Loucy (cell line): ENCODE measurements at regions not wholly inside any gene's neighbourhood (a gene's known extent, or its start where the extent isn't known, plus 50 kb on each side); places are given as distances from the start of the nearest gene placed in this dataset.

Source experiments
- H2AFZ ChIP-seq: fragments of 200-600 bp; sonication (generic); 2 replicates; pipeline ENCODE4 v1.6.0; 2016; ENCODE audit warnings: antibody characterized with exemption, mild to moderate bottlenecking, low read length, moderate library complexity
- H3F3A ChIP-seq: fragments of 200-600 bp; 2 replicates; pipeline ENCODE4 v1.6.0; 2016; ENCODE audit warnings: antibody characterized with exemption, low read depth, mild to moderate bottlenecking
- H3K27me3 ChIP-seq: fragments of 200-600 bp; sonication (generic); 2 replicates; pipeline ENCODE4 v1.6.1; 2014; ENCODE audit warnings: low read length, mild to moderate bottlenecking; ENCODE audit not compliant: insufficient read depth, poor library complexity, severe bottlenecking
- H3K36me3 ChIP-seq: fragments of 200-600 bp; sonication (generic); 2 replicates; pipeline ENCODE4 v1.6.1; 2016; ENCODE audit warnings: low read length; ENCODE audit not compliant: insufficient read depth
- H3K4me1 ChIP-seq: fragments of 200-600 bp; sonication (generic); 2 replicates; pipeline ENCODE4 v1.5.1; 2014; ENCODE audit warnings: low read length, mild to moderate bottlenecking; ENCODE audit not compliant: insufficient read depth, poor library complexity, severe bottlenecking
- H3K4me2 ChIP-seq: fragments of 200-600 bp; sonication (generic); 2 replicates; pipeline ENCODE4 v1.6.0; 2014; ENCODE audit warnings: antibody characterized with exemption, low read length, low read depth, mild to moderate bottlenecking; ENCODE audit not compliant: poor library complexity, severe bottlenecking
- H3K4me3 ChIP-seq: fragments of 200-600 bp; sonication (generic); 2 replicates; pipeline ENCODE4 v1.5.1; 2014; ENCODE audit warnings: low read length, mild to moderate bottlenecking, mixed read lengths; ENCODE audit not compliant: poor library complexity, severe bottlenecking
- H3K79me2 ChIP-seq: fragments of 200-600 bp; sonication (generic); 2 replicates; pipeline ENCODE4 v1.6.1; 2014; ENCODE audit warnings: low read length; ENCODE audit not compliant: insufficient read depth
- H3K9ac ChIP-seq: fragments of 200-600 bp; sonication (generic); 2 replicates; pipeline ENCODE4 v1.6.0; 2014; ENCODE audit warnings: mild to moderate bottlenecking, low read depth, low read length, moderate library complexity; ENCODE audit not compliant: poor library complexity, severe bottlenecking
- H3K9me2 ChIP-seq: fragments of 200-600 bp; sonication (generic); replicated peaks from 2 replicates; pipeline ENCODE4 v1.6.1; 2016; ENCODE audit warnings: low read depth, low read length, mixed read lengths
- H3K9me3 ChIP-seq: fragments of 200-600 bp; sonication (generic); 2 replicates; pipeline ENCODE4 v1.6.1; 2014; ENCODE audit warnings: mild to moderate bottlenecking, antibody characterized with exemption, low read length, low read depth; ENCODE audit not compliant: insufficient read depth
- H4K20me1 ChIP-seq: fragments of 200-600 bp; sonication (generic); 2 replicates; pipeline ENCODE4 v1.6.0; 2014; ENCODE audit warnings: antibody characterized with exemption, low read length, mild to moderate bottlenecking; ENCODE audit not compliant: insufficient read depth, poor library complexity, severe bottlenecking
- EZH2phosphoT487 ChIP-seq: fragments of 200-600 bp; IDR thresholded peaks from 2 replicates; pipeline ENCODE4 v1.6.1; 2018; ENCODE audit warnings: antibody characterized with exemption, mild to moderate bottlenecking, moderate library complexity, borderline replicate concordance
- TF ChIP-seq, protein P1 (sequence below): fragments of 200-600 bp; sonication (generic); conservative IDR thresholded peaks from 2 replicates; pipeline ENCODE4 v1.5.1; 2014; ENCODE audit warnings: mild to moderate bottlenecking, antibody characterized with exemption, low read length

GRCh38 chr18:70457223-70457622 lies 168.4 kb downstream of the SOCS6 start:
- Histone ChIP-seq H3F3A (no peaks in the 10 kb centered on the region), H3K4me2 (no peak overlapping the region), H3K4me3 (no peak overlapping the region), H3K4me1 (peaks cover 6% of the 10 kb centered on the region), H3K9ac (no peak overlapping the region), H3K9me3 (no peaks in the 10 kb centered on the region), H4K20me1 (no peaks in the 10 kb centered on the region), H3K27me3 (no peaks in the 10 kb centered on the region), H3K36me3 (no peaks in the 10 kb centered on the region), H3K79me2 (no peaks in the 10 kb centered on the region), H3K9me2 (no peaks in the 10 kb centered on the region), H2AFZ (no peak overlapping the region)
- no peak for TF ChIP-seq EZH2phosphoT487
- TF ChIP-seq, protein P1, sequence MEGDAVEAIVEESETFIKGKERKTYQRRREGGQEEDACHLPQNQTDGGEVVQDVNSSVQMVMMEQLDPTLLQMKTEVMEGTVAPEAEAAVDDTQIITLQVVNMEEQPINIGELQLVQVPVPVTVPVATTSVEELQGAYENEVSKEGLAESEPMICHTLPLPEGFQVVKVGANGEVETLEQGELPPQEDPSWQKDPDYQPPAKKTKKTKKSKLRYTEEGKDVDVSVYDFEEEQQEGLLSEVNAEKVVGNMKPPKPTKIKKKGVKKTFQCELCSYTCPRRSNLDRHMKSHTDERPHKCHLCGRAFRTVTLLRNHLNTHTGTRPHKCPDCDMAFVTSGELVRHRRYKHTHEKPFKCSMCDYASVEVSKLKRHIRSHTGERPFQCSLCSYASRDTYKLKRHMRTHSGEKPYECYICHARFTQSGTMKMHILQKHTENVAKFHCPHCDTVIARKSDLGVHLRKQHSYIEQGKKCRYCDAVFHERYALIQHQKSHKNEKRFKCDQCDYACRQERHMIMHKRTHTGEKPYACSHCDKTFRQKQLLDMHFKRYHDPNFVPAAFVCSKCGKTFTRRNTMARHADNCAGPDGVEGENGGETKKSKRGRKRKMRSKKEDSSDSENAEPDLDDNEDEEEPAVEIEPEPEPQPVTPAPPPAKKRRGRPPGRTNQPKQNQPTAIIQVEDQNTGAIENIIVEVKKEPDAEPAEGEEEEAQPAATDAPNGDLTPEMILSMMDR = no peak

DNA sequence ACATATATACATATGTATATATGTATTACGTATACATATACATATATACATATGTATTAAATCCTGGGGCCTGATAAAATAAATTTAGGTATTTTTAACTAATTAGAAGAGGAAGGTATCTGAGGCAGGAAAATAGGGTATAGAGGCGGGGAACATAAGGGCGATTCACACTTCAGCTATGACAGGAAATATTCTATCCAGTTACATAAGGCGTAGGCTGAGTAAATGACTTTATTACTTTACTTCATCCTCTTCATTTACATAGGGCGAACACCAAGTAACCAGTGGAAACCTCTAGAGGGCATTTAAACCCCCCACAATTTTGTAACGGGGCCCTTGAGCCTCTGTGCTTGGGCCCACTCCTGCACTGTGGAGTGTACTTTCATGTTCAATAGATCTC lies 167.5 kb downstream of the SOCS6 start:
- TF ChIP-seq EZH2phosphoT487 = no peak
- TF ChIP-seq, protein P1 = no peak
- peaks cover 6% of the 10 kb centered on the region for H3K4me1 ChIP-seq
- H3K4me3 ChIP-seq = no peak overlapping the region
- 0 out of 2 replicates have a peak overlapping the region, but pooled peaks have one; percentile 30 for H2AFZ ChIP-seq
- H3K27me3 ChIP-seq = no peaks in the 10 kb centered on the region
- H3F3A ChIP-seq = no peaks in the 10 kb centered on the region
- H3K4me2 ChIP-seq = no peak overlapping the region
- H3K9ac ChIP-seq = no peak overlapping the region
- no peaks in the 10 kb centered on the region for H3K9me2 ChIP-seq
- no peaks in the 10 kb centered on the region for H3K36me3 ChIP-seq
- H3K79me2 ChIP-seq = no peaks in the 10 kb centered on the region
- H4K20me1 ChIP-seq = no peaks in the 10 kb centered on the region
- no peaks in the 10 kb centered on the region for H3K9me3 ChIP-seq

- TF ChIP-seq EZH2phosphoT487 = no peak
- TF ChIP-seq, protein P1 = no peak
These were observed 166.9 kb downstream of the SOCS6 start for GRCh38 chr18:70455731-70456130.

More at GRCh38 chr18:70455731-70456130, 166.9 kb downstream of the SOCS6 start:
- Histone ChIP-seq H3K36me3 (no peaks in the 10 kb centered on the region), H4K20me1 (no peaks in the 10 kb centered on the region), H3F3A (no peaks in the 10 kb centered on the region), H2AFZ (no peak overlapping the region), H3K79me2 (no peaks in the 10 kb centered on the region), H3K4me1 (peaks cover 6% of the 10 kb centered on the region), H3K27me3 (no peaks in the 10 kb centered on the region), H3K9me2 (no peaks in the 10 kb centered on the region), H3K4me3 (no peak overlapping the region), H3K9ac (no peak overlapping the region), H3K9me3 (no peaks in the 10 kb centered on the region), H3K4me2 (no peak overlapping the region)
